Fibroblast of pulmonary artery (primary cell): ENCODE measurements at regions not wholly inside any gene's neighbourhood (a gene's known extent, or its start where the extent isn't known, plus 50 kb on each side); places are given as distances from the start of the nearest gene placed in this dataset.

Source experiments
- DNase-seq: peaks from one replicate; pipeline ENCODE4 v3.0.0-alpha.2; 2010; ENCODE audit warnings: low read depth
- H3K4me3 ChIP-seq: replicated peaks from 2 replicates; pipeline ENCODE4 v1.5.1; 2011; ENCODE audit warnings: low read depth, mild to moderate bottlenecking, control low read depth, low read length, moderate library complexity
- CTCF ChIP-seq: IDR thresholded peaks from 2 replicates; pipeline ENCODE4 v1.5.1; 2011; ENCODE audit warnings: mild to moderate bottlenecking, control low read depth, low read length, inconsistent platforms; ENCODE audit errors: missing control alignments

DNA sequence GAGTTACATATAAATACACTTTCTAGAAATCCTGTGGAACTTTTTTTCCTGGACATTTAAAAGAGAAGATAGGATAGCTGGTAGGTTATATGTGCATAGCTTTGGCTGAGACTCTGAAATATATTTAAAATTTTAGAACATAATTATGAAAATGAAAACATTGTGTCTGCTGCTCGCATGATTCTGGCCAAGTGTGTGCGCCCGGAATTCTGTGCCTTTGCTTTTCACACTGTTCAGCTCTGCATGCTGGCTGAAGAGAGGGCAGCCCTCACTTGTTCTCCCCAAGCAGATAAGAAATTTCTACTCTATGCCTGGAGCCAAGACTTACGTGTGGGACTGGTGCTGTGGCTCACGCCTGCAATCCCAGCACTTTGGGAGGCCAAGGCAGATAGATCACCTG is 153.9 kb downstream of the MED10 start:
- DNase-seq = no peak
- H3K4me3 ChIP-seq = no peak overlapping the region
- no peak for TF ChIP-seq CTCF

- DNase-seq = no peak
- no peak overlapping the region for H3K4me3 ChIP-seq
- TF ChIP-seq CTCF = no peak
These were observed 155.4 kb downstream of the MED10 start for GRCh38 chr5:6222899-6223298.

- DNase-seq = no peak
- no peak for TF ChIP-seq CTCF
These were observed 156.2 kb downstream of the MED10 start for GRCh38 chr5:6222121-6222520.

GRCh38 chr5:6221141-6221626 is 157.2 kb downstream of the MED10 start:
- DNase-seq = no peak
- TF ChIP-seq CTCF = no peak
- no peak overlapping the region for H3K4me3 ChIP-seq

More at GRCh38 chr5:6222121-6222520, 156.2 kb downstream of the MED10 start:
- no peak overlapping the region for H3K4me3 ChIP-seq

DNA sequence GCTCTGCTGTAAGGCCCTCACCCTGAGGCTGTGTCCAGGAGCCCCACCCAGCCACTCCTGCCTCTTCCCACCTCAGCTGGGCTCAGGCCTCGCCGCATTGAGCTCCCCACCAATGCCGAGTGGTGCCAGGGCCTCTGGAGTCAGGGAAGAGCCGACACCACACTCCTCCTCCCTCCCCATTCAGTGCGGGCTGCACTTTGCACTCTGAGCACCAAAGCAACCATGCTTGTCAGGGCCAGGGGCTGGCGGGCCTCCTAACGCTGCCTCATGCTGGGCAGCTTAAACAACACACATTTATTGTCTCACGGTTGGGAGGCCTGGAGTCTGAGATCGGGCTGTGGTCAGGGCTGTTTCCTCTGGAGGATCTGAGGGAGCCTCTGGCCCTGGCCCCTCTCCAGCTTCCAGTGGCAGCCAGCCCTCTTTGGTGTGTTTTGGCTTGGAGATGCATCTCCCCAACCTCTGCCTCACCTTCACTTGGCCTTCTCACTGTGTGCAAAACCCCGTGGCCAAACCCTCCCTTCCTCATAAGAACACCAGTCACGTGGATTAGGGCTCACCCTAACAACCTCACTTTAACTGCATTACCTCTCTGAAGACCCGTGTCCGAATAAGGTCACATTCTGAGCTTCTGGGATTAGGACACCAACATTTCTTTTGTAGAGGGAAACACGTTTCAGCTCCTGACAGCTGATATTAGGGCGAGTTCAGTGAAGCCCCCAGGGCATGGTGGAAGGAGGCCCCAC is 157.8 kb downstream of the MED10 start:
- H3K4me3 ChIP-seq = no peak overlapping the region
- no peak for DNase-seq
- no peak for TF ChIP-seq CTCF

GRCh38 chr5:6218517-6218916 is 159.8 kb downstream of the MED10 start:
- no peak overlapping the region for H3K4me3 ChIP-seq
- DNase-seq = no peak
- TF ChIP-seq CTCF = no peak

DNA sequence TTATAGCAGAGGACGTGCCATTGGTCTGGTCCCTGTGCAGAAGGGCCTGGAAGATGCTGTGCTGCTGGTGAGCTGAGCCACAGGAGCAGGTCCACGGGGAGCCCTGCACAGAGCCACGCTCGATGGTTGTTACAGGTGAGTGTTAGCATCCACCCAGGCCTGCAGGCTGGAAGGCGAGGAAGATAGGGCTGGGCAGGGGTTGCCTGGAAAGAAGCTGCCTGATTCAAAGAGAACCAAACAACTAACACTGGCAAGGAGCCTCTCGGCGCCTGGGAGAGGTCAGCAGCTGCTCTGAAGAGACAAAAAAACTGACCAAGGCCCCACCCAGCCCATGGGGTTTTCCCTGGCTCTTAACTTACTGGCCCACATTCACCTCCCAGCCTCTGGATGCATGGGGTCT is 160.2 kb downstream of the MED10 start:
- no peak for DNase-seq
- TF ChIP-seq CTCF = no peak
- no peak overlapping the region for H3K4me3 ChIP-seq
